HG03432 (cell line): ENCODE measurements at regions not wholly inside any gene's neighbourhood (a gene's known extent, or its start where the extent isn't known, plus 50 kb on each side); places are given as distances from the start of the nearest gene placed in this dataset.
"Not testable (repeated sequence)": the region's sequence is repeated elsewhere in the genome, so short reads cannot be mapped to it uniquely, and the experiment has no call there.

Experiments
- ATAC-seq: cut with Tn5 transposase; IDR thresholded peaks from one replicate; pipeline ENCODE4 v1.9.1; 2021; ENCODE audit warnings: mild to moderate bottlenecking, moderate library complexity; ENCODE audit not compliant: unreplicated experiment

GRCh38 chr6:22153384-22154158 lies 143.3 kb downstream of the PRL start:
- ATAC-seq, result no peak

GRCh38 chr6:22155551-22155950 lies 141.3 kb downstream of the PRL start:
- no peak for ATAC-seq

- ATAC-seq, result no peak
Observed at GRCh38 chr6:22157233-22157632, 139.6 kb downstream of the PRL start.

- ATAC-seq, result no peak
Observed at GRCh38 chr6:22164236-22164635, 132.6 kb downstream of the PRL start.

DNA sequence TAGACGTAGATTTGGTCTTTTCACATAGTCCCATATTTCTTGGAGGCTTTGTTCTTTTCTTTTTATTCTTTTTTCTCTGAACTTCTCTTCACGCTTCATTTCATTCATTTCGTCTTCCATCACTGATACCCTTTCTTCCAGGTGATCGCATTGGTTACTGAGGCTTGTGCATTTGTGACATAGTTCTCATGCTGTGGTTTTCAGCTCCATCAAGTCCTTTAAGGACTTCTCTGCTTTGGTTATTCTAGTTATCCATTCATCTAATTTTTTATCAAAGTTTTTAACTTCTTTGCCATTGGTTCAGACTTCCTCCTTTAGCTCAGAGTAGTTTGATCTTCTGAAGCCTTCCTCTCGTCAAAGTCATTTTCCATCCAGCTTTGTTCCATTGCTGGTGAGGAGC lies 125.8 kb downstream of the PRL start:
- not testable (repeated sequence) for ATAC-seq

DNA sequence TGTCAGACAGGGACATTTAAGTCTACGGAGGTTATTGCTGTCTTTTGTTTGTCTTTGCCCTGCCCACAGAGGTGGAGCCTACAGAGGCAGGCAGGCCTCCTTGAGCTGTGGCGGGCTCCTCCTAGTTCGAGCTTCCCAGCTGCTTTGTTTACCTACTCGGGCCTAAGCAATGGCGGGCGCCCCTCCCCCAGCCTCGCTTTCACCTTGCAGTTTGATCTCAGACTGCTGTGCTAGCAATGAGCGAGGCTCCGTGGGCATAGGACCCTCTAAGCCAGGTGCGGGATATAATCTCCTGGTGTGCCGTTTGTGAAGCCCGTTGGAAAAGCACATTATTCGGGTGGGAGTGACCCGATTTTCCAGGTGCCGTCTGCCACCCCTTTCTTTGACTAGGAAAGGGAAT lies 125.0 kb downstream of the PRL start:
- ATAC-seq, result not testable (repeated sequence)

DNA sequence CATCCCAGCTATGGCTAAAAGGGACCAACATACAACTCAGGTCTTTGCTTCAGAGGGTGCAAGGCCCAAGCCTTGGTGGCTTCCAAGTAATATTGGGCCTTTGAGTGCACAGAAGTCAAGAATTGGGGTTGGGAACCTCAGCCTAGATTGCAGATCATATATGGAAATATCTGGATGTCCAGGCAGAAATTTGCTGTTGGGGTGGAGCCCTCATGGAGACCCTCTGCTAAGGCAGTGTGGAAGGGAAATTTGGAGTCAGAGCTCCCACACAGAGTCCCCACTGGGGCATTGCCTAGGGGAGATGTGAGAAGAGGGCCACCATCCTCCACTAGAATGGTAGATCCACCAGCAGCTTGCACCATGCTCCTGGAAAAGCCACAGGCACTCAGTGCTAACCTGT lies 123.5 kb downstream of the PRL start:
- ATAC-seq, result no peak

- ATAC-seq, result not testable (repeated sequence)
Observed at GRCh38 chr6:22180250-22180649, 116.6 kb downstream of the PRL start.

DNA sequence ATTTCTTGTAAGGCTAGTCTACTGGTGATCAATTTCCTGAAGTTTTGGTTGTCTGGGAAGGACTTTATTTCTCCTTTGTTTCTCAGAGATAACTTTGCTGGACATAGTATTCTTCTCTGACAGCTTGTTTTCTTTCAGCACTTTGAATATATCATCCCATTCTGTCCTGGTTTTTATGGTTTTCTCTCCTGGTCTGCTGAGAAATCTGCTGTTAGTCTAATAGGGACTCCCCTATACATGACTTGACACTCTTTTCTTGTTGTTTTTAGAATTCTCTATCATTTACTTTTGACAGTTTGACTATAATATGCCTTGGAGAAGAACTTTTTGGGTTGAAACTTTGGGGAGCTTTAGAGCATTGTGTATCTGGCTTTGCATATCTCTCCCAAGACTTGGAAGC lies 112.5 kb downstream of the PRL start:
- no peak for ATAC-seq

- no peak for ATAC-seq
Observed at GRCh38 chr6:22189946-22190345, 106.9 kb downstream of the PRL start.

GRCh38 chr6:22194188-22194921 lies 102.5 kb downstream of the PRL start:
- ATAC-seq, result peak; percentile 64

DNA sequence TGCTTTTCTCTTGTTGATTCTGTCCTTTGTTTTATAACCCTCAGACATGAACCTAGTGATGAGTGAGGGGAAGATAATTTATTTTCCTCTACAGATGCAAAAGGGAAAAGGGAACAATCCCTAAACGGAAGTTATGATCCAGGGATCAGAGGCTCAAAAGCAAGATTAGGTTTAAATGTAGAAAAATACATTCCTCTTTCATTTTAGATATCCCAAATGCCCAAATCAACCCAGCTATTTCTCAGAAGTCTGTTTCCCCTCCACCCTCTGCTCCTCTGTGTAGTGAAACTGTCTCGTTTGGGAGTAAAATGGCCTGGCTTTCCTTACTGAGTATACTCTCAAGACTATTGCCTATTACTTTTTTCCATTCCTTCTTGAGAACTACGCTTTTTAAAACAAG lies 97.1 kb downstream of the PRL start:
- ATAC-seq, result no peak

DNA sequence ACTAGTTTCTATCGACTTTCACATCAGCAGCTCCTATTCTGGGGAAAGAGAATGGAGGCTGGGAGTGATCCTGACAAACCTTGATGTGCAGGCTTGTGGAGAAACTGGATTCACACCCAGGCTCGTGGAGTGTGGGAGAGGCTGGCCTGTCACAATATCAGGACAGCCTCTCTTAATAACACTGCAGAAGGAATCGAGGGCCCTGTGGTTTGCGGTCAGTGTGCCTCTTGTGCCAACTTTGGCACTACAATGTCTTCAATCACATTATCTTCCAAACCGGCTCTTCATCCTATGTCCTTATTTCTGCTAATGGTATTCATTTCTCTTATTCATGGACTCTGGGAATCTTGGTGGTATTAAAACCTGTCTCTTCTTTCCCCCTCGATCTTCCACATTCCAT lies 92.7 kb downstream of the PRL start:
- no peak for ATAC-seq

DNA sequence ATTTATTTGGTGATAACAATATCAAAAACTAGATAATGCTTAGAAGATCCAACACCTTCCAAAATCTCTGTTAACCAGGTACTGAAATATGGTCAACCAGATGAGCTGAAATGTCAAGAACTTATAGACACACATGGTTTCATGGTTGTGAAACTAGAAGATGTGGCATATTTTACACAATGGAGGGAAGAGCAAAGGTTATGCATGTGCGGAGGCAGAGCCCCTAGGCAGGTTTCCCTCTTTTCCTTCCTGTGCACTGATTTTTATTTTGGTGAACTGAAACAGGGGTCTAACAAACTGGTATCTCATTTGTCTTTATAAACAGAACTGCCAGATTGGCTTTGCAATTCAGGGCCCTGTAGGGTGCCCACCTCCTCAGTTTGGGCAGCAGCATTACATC lies 91.6 kb downstream of the PRL start:
- no peak for ATAC-seq

DNA sequence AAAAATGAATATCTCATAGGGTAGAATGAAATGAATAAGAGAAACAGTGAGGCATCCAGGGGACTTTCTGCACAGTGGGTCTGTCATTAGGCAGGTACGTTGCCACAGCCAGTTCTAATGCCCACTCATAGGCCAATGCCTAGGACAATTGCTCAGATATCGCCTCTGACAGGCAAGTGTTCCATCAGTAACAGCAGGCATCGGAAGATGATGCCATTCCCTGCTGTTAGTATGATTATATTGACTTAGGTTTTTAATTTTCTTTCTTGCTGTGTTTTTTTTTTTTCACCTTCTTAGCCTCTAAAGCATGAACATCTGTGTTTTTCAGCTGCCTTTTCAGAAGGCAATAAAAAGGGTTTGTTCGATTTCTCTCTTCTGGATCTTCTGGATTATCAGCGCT lies 90.7 kb downstream of the PRL start:
- no peak for ATAC-seq

- ATAC-seq, result no peak
Observed at GRCh38 chr6:22208026-22208425, 88.8 kb downstream of the PRL start.

DNA sequence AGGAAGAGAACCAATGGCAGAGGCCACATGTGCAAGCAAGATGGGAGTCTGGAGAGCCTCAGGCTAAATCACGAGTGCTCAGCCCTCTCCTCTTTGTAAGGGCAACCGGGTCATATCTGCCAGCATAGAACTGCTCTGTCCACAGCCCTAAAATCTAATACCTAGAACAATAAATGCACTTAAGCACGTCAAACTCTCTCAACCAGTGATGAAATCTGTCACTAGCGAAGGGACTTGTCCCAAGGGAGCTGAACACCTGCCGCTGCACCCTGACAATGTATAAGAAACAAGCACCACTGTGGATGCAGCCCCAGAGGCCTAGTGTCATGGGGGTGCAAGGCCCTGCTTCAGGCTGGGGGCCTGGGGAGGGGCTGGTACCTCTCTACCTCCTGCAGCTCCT lies 82.5 kb downstream of the PRL start:
- no peak for ATAC-seq

DNA sequence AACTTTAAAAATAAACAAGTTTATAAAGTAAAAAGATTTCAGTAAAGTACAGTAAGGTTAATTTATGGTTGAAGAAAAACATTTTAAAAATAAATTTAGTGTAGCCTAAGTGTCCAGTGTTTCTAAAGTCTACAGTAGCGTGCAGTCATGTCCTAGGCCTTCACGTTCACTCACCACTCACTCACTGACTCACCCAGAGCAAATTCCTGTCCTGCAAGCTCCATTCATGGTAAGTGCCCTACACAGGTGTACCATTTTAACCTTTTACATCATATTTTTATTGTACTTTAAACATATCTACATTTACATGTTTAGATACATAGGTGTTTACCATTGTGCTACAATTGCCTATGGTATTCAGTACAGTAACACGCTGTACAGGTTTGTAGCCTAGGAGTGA lies 81.4 kb downstream of the PRL start:
- ATAC-seq, result not testable (repeated sequence)

DNA sequence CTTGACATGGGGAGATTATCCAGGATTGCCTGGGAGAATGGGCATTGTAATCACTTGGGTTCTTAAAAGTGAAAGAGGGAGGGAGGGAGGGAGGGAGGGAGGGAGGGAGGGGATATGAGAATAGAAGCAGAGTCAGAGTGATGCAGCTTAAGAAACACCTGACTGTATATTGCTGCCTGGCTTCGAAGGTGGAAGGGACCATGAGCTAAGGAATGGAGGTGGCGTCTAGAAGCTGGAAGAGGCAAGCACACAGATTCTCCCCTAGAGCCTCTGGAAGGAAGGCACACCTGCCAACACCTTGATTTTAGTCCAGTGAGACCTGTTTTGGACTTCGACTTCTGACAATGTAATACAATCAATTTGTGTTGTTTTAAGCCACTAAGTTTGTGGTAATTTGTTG lies 78.4 kb downstream of the PRL start:
- no peak for ATAC-seq

GRCh38 chr6:22219925-22220324 lies 76.9 kb downstream of the PRL start:
- no peak for ATAC-seq

DNA sequence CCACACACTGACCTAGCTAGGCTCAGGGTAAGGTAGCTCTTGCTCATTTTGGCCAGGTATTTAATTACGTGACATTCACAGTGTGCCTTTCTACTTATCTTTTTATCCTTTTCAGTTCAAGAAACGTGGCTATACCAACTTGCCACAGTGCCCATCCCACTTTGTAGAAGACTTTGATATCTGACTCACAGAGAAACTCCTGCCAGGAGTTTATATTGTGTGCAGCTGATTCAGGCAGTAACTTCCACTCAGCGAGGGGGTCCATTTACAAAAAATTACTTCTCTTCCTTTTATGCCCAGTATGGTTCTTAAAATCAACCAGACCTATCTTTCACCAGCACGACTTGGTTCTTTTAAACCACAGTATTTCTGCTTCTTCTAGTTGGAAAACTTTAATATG lies 75.6 kb downstream of the PRL start:
- ATAC-seq, result no peak

DNA sequence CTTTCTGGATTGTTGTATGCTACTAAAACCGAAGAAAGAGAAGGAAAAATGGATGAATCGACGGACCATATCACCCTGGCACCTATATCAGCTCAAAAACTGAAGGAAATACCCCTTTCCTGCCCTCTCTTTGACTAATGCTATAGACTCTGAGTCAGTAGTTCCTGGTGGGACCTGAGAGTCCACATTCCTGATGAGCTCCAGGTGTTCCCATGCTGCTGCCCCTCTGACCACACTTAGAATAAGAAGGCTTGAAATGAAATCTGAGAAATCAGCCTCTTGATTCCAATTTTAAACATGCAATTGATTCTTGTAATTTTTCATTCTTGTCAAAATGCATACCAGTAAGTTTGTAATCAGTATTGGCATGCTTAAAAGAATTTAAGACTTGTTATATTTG lies 75.2 kb downstream of the PRL start:
- no peak for ATAC-seq

- ATAC-seq, result no peak
Observed at GRCh38 chr6:22222469-22222868, 74.4 kb downstream of the PRL start.
